GM12878 (cell line): ENCODE measurements at regions not wholly inside any gene's neighbourhood (a gene's known extent, or its start where the extent isn't known, plus 50 kb on each side); places are given as distances from the start of the nearest gene placed in this dataset.

Source experiments
- ATAC-seq: fragments of 200-7000 bp; cut with Tn5 transposase; 3 replicates; pipeline ENCODE4 v1.9.1; 2020; ENCODE audit warnings: mild to moderate bottlenecking, moderate library complexity
- BruUV-seq: library from RNA; stranded (reverse); fragments of 400-500 nt; replicated peaks from 2 replicates; lab custom pipeline; 2021; lab: Mats Ljungman, UMichigan
- CTCF ChIA-PET: fragments of 300-600 bp; sonication (Branson Sonifier 250); formaldehyde crosslinking; extraction: SDS; loops from one replicate; lab custom pipeline; 2021; ENCODE audit warnings: inconsistent platforms; lab: Yijun Ruan, JAX
- POLR2A ChIA-PET: fragments of 350-600 bp; formaldehyde crosslinking; extraction: SDS; loops from one replicate; lab custom pipeline; 2021; ENCODE audit warnings: inconsistent platforms; lab: Charles Lee
- RAD21 ChIA-PET: fragments of 300-600 bp; sonication (Branson Sonifier 250); formaldehyde crosslinking; loops from one replicate; lab custom pipeline; 2023; ENCODE audit warnings: antibody characterized with exemption; ENCODE audit not compliant: unreplicated experiment; lab: Charles Lee
- SMC1A ChIA-PET: fragments of 300-600 bp; sonication (Branson Sonifier 250); formaldehyde crosslinking; loops from one replicate; lab custom pipeline; 2023; ENCODE audit not compliant: unreplicated experiment, uncharacterized antibody; lab: Charles Lee
- DNase-seq: peaks from one replicate; pipeline ENCODE4 v3.0.0-alpha.2; 2011; ENCODE audit warnings: low read depth, low spot score
- FAIRE-seq: peaks from 3 replicates; lab custom pipeline; 2011; peaks lifted over from hg19 to GRCh38; lab: Jason Lieb, UNC
- H2AFZ ChIP-seq: 2 replicates; pipeline ENCODE4 v1.6.0; 2011; ENCODE audit warnings: low read depth, low read length, control low read depth; ENCODE audit not compliant: control insufficient read depth
- H3K27ac ChIP-seq: 2 replicates; pipeline ENCODE4 v1.5.1; 2011; ENCODE audit warnings: control low read depth; ENCODE audit not compliant: control insufficient read depth, insufficient read depth
- H3K27me3 ChIP-seq, 2 experiments: replicated peaks in 1 of 2; 2 replicates each; pipeline versions ENCODE4 v1.6.0 to v1.6.1; 2011; ENCODE audit warnings: low read length in 1 of 2; ENCODE audit not compliant: control insufficient read depth in 2 of 2, insufficient read depth in 2 of 2
- H3K36me3 ChIP-seq, 2 experiments: 2 replicates each; pipeline ENCODE4 v1.5.1; 2011; ENCODE audit warnings: low read length in 1 of 2; ENCODE audit not compliant: control insufficient read depth in 2 of 2, insufficient read depth in 2 of 2
- H3K4me1 ChIP-seq: 2 replicates; pipeline ENCODE4 v1.6.1; 2011; ENCODE audit warnings: mild to moderate bottlenecking, low read length, moderate library complexity, mixed read lengths; ENCODE audit not compliant: control insufficient read depth, insufficient read depth
- H3K4me2 ChIP-seq: 2 replicates; pipeline ENCODE4 v1.6.0; 2011; ENCODE audit warnings: control low read depth; ENCODE audit not compliant: control insufficient read depth, insufficient read depth
- H3K4me3 ChIP-seq: fragments of 200-600 bp; sonication (generic); 2 replicates; pipeline ENCODE4 v1.5.1; 2016
- H3K79me2 ChIP-seq: 2 replicates; pipeline ENCODE4 v1.6.0; 2011; ENCODE audit warnings: low read length; ENCODE audit not compliant: control insufficient read depth, insufficient read depth
- H3K9ac ChIP-seq: 2 replicates; pipeline ENCODE4 v1.8.0; 2011; ENCODE audit warnings: low read length, control low read depth, mixed read lengths; ENCODE audit not compliant: control insufficient read depth, insufficient read depth
- H3K9me3 ChIP-seq: replicated peaks from 3 replicates; pipeline ENCODE4 v1.5.1; 2011; ENCODE audit warnings: mild to moderate bottlenecking, low read length; ENCODE audit not compliant: control insufficient read depth, insufficient read depth
- H4K20me1 ChIP-seq: 2 replicates; pipeline ENCODE4 v1.6.0; 2011; ENCODE audit not compliant: control insufficient read depth, insufficient read depth
- CHD2 ChIP-seq: IDR thresholded peaks from 2 replicates; pipeline ENCODE4 v1.6.1; 2011; ENCODE audit warnings: low read depth, low read length, improper control_type of control experiment, borderline replicate concordance
- FOXM1 ChIP-seq: IDR thresholded peaks from 2 replicates; pipeline ENCODE4 v1.6.1; 2012; ENCODE audit warnings: low read depth, mild to moderate bottlenecking, inconsistent platforms, low read length, moderate library complexity
- JUNB ChIP-seq: IDR thresholded peaks from 2 replicates; pipeline ENCODE4 v1.6.1; 2016; ENCODE audit warnings: antibody characterized with exemption, mild to moderate bottlenecking
- MLLT1 ChIP-seq: fragments of 450-650 bp; IDR thresholded peaks from 2 replicates; pipeline ENCODE4 v1.6.1; 2016; ENCODE audit warnings: mild to moderate bottlenecking
- MTA2 ChIP-seq: fragments of 450-650 bp; IDR thresholded peaks from 2 replicates; pipeline ENCODE4 v1.6.1; 2016; ENCODE audit warnings: low read depth, mild to moderate bottlenecking, moderate library complexity
- PAX5 ChIP-seq: IDR thresholded peaks from 2 replicates; pipeline ENCODE4 v1.6.1; 2011; ENCODE audit warnings: low read depth, low read length, borderline replicate concordance
- REST ChIP-seq: IDR thresholded peaks from 2 replicates; pipeline ENCODE4 v1.6.1; 2012; ENCODE audit warnings: mild to moderate bottlenecking, low read depth, low read length
- RFX5 ChIP-seq: IDR thresholded peaks from 2 replicates; pipeline ENCODE4 v1.6.1; 2011; ENCODE audit warnings: low read depth, low read length, improper control_type of control experiment
- SMAD5 ChIP-seq: IDR thresholded peaks from 2 replicates; pipeline ENCODE4 v1.6.1; 2016; ENCODE audit warnings: antibody characterized with exemption, low read depth
- SRF ChIP-seq, 2 experiments: IDR thresholded peaks; 2 replicates each; pipeline ENCODE4 v1.6.1; 2011; ENCODE audit warnings: low read depth in 2 of 2, low read length in 2 of 2, mild to moderate bottlenecking in 1 of 2, moderate library complexity in 1 of 2
- SUZ12 ChIP-seq: fragments of 200-600 bp; sonication (generic); IDR thresholded peaks from one replicate; pipeline ENCODE4 v1.6.1; 2018; ENCODE audit warnings: antibody characterized with exemption, mild to moderate bottlenecking; ENCODE audit not compliant: unreplicated experiment
- ZBED1 ChIP-seq: IDR thresholded peaks from 2 replicates; pipeline ENCODE4 v1.6.1; 2016; ENCODE audit warnings: borderline replicate concordance
- WGBS: methylation state at CpG from one replicate; pipeline ENCODE4 v1.1.6; 2016; ENCODE audit warnings: low lambda C conversion rate; ENCODE audit not compliant: insufficient replicate concordance, insufficient coverage; ENCODE audit errors: missing lambda C conversion rate; 5-methylcytosine and 5-hydroxymethylcytosine counted together
- in situ Hi-C: fragments of 300-500 bp; cut with MboI; formaldehyde crosslinking; loops from 9 replicates; pipeline ENCODE4 v1.14.3; 2018; ENCODE audit warnings: mixed read lengths
- intact Hi-C: fragments of 100-400 bp; cut with micrococcal nuclease; formaldehyde crosslinking; loops from one replicate; pipeline ENCODE4 v1.14.2; 2022; ENCODE audit not compliant: unreplicated experiment
- TF ChIP-seq, protein P1 (sequence below): IDR thresholded peaks from 2 replicates; pipeline ENCODE4 v1.6.1; 2012; ENCODE audit warnings: improper control_type of control experiment, low read depth, low read length; ENCODE audit not compliant: insufficient replicate concordance

GRCh38 chr4:122073615-122074014, 78.5 kb upstream of the BLTP1 start (continued):
- no peak for TF ChIP-seq MTA2
- no peak for TF ChIP-seq RFX5
- TF ChIP-seq CHD2 = no peak

DNA sequence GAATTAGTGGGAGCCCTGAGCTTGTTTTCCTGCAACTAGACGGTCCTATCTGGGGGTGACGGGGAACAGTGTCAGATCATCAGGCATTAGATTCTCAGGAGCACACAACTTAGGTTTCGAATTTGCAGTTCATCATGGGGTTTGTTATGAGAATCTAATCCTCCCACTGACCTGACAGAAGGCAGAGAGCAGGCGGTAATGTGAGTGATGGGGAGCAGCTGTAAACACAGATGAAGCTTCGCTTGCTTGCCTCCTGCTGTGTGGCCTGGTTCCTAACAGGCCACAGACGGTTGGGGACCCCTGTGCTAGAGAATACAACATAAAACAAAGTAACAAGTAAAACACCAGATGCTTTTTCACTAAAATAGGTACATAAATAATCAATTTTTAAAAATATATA, 86.2 kb upstream of the BLTP1 start:
- WGBS = 34% methylated on average over 6 of the region's 6 CpGs
- ChIA-PET SMC1A (interaction anchor here (0.7 to 1.3 kb wide), 2 partner anchors 13 to 238 kb away, joined by 3 to 5 read pairs; no protein-coding TSS in a partner anchor), CTCF (no interaction called here), POLR2A (no interaction called here), RAD21 (no interaction called here)
- FAIRE-seq = no peak
- H3K9me3 ChIP-seq = no peaks in the 10 kb centered on the region
- no peaks in the 10 kb centered on the region for H3K27me3 ChIP-seq
- no peak for ATAC-seq
- H3K9ac ChIP-seq = no peak overlapping the region
- no peak overlapping the region for H3K4me3 ChIP-seq
- H3K4me1 ChIP-seq = no peaks in the 10 kb centered on the region
- in situ Hi-C loops = no loop called here
- no peak overlapping the region for H2AFZ ChIP-seq
- DNase-seq = no peak
- H3K36me3 ChIP-seq = no peaks in the 10 kb centered on the region
- TF ChIP-seq, protein P1, sequence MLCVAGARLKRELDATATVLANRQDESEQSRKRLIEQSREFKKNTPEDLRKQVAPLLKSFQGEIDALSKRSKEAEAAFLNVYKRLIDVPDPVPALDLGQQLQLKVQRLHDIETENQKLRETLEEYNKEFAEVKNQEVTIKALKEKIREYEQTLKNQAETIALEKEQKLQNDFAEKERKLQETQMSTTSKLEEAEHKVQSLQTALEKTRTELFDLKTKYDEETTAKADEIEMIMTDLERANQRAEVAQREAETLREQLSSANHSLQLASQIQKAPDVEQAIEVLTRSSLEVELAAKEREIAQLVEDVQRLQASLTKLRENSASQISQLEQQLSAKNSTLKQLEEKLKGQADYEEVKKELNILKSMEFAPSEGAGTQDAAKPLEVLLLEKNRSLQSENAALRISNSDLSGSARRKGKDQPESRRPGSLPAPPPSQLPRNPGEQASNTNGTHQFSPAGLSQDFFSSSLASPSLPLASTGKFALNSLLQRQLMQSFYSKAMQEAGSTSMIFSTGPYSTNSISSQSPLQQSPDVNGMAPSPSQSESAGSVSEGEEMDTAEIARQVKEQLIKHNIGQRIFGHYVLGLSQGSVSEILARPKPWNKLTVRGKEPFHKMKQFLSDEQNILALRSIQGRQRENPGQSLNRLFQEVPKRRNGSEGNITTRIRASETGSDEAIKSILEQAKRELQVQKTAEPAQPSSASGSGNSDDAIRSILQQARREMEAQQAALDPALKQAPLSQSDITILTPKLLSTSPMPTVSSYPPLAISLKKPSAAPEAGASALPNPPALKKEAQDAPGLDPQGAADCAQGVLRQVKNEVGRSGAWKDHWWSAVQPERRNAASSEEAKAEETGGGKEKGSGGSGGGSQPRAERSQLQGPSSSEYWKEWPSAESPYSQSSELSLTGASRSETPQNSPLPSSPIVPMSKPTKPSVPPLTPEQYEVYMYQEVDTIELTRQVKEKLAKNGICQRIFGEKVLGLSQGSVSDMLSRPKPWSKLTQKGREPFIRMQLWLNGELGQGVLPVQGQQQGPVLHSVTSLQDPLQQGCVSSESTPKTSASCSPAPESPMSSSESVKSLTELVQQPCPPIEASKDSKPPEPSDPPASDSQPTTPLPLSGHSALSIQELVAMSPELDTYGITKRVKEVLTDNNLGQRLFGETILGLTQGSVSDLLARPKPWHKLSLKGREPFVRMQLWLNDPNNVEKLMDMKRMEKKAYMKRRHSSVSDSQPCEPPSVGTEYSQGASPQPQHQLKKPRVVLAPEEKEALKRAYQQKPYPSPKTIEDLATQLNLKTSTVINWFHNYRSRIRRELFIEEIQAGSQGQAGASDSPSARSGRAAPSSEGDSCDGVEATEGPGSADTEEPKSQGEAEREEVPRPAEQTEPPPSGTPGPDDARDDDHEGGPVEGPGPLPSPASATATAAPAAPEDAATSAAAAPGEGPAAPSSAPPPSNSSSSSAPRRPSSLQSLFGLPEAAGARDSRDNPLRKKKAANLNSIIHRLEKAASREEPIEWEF = no peak
- TF ChIP-seq PAX5 = no peak
- no peak for TF ChIP-seq ZBED1
- TF ChIP-seq SUZ12 = no peak
- TF ChIP-seq SRF (IDR thresholded peaks at IDR 0.05; ENCODE audit: low read depth in 2 of 2, low read length in 2 of 2) = no peak
- no peak for TF ChIP-seq MLLT1
- TF ChIP-seq JUNB = no peak
- TF ChIP-seq REST = no peak
- TF ChIP-seq FOXM1 = no peak
- no peak for TF ChIP-seq SMAD5
- no peak overlapping the region for H3K27ac ChIP-seq
- no TSS peak for BruUV-seq
- H3K79me2 ChIP-seq = no peaks in the 10 kb centered on the region
- no peaks in the 10 kb centered on the region for H4K20me1 ChIP-seq
- no peak overlapping the region for H3K4me2 ChIP-seq
- intact Hi-C loops = no loop called here
